Liver (tissue), 8 donors: ENCODE measurements at regions not wholly inside any gene's neighbourhood (a gene's known extent, or its start where the extent isn't known, plus 50 kb on each side); places are given as distances from the start of the nearest gene placed in this dataset.

Source experiments
- DNase-seq: peaks from one replicate; pipeline ENCODE4 v3.0.0-alpha.2; 2017; ENCODE audit warnings: low spot score
- H3K27ac ChIP-seq, 2 donors: one replicate each; pipeline ENCODE4 v1.7.0; 2013; ENCODE audit warnings: inconsistent platforms in 2 of 2, low read length in 2 of 2, control low read depth in 1 of 2, low read depth in 1 of 2, mild to moderate bottlenecking in 1 of 2
- H3K27me3 ChIP-seq, 4 donors: one replicate each; pipeline versions ENCODE4 v1.6.1 to v1.7.0; 2013; ENCODE audit warnings: low read length in 3 of 4, inconsistent platforms in 1 of 4, mild to moderate bottlenecking in 1 of 4, moderate library complexity in 1 of 4; ENCODE audit not compliant: control insufficient read depth in 4 of 4, insufficient read depth in 4 of 4
- H3K36me3 ChIP-seq, 4 donors: one replicate each; pipeline versions ENCODE4 v1.6.1 to v1.7.0; 2013; ENCODE audit warnings: low read length in 3 of 4, mild to moderate bottlenecking in 3 of 4, low read depth in 1 of 4, moderate library complexity in 1 of 4; ENCODE audit not compliant: control insufficient read depth in 4 of 4, insufficient read depth in 3 of 4
- H3K4me1 ChIP-seq, 4 donors: one replicate each; pipeline versions ENCODE4 v1.6.1 to v1.7.0; 2013; ENCODE audit warnings: low read length in 3 of 4, mild to moderate bottlenecking in 3 of 4, moderate library complexity in 1 of 4; ENCODE audit not compliant: control insufficient read depth in 4 of 4, insufficient read depth in 4 of 4
- H3K4me3 ChIP-seq, 3 donors: one replicate each; pipeline versions ENCODE4 v1.6.1 to v1.7.0; 2013; ENCODE audit warnings: low read length in 3 of 3, control low read depth in 1 of 3, low read depth in 1 of 3, mild to moderate bottlenecking in 1 of 3
- H3K9ac ChIP-seq, 2 donors: one replicate each; pipeline ENCODE4 v1.7.0; 2013; ENCODE audit warnings: low read length in 2 of 2, mild to moderate bottlenecking in 2 of 2, moderate library complexity in 2 of 2, control low read depth in 1 of 2, low read depth in 1 of 2
- H3K9me3 ChIP-seq, 4 donors: one replicate each; pipeline versions ENCODE4 v1.6.1 to v1.7.0; 2013; ENCODE audit warnings: low read length in 3 of 4; ENCODE audit not compliant: control insufficient read depth in 4 of 4
- EGR1 ChIP-seq, 2 donors: IDR thresholded peaks; 2 replicates each; pipeline ENCODE4 v1.6.1; 2016 to 2018; ENCODE audit warnings: antibody characterized with exemption in 2 of 2, low read depth in 2 of 2
- FOXA1 ChIP-seq: IDR thresholded peaks from 2 replicates; pipeline ENCODE4 v1.6.1; 2016; ENCODE audit warnings: antibody characterized with exemption
- FOXA2 ChIP-seq: IDR thresholded peaks from 2 replicates; pipeline ENCODE4 v1.6.1; 2016; ENCODE audit warnings: antibody characterized with exemption
- GABPA ChIP-seq, 2 donors: IDR thresholded peaks in 1 of 2; conservative IDR thresholded peaks in 1 of 2; 2 replicates each; pipeline ENCODE4 v1.6.1; 2016; ENCODE audit warnings: antibody characterized with exemption in 2 of 2, mild to moderate bottlenecking in 1 of 2, moderate library complexity in 1 of 2
- HNF4G ChIP-seq: IDR thresholded peaks from 2 replicates; pipeline ENCODE4 v1.6.1; 2016; ENCODE audit warnings: antibody characterized with exemption
- MAX ChIP-seq: IDR thresholded peaks from 2 replicates; pipeline ENCODE4 v1.6.1; 2016; ENCODE audit warnings: antibody characterized with exemption
- NR2F2 ChIP-seq: IDR thresholded peaks from 2 replicates; pipeline ENCODE4 v1.6.1; 2016; ENCODE audit warnings: antibody characterized with exemption
- RAD21 ChIP-seq, 2 donors: IDR thresholded peaks; 2 replicates each; pipeline ENCODE4 v1.6.1; 2016; ENCODE audit warnings: antibody characterized with exemption in 2 of 2, mild to moderate bottlenecking in 2 of 2
- REST ChIP-seq: IDR thresholded peaks from 2 replicates; pipeline ENCODE4 v1.6.1; 2016; ENCODE audit warnings: antibody characterized with exemption, mild to moderate bottlenecking
- RXRA ChIP-seq, 2 donors: IDR thresholded peaks; 2 replicates each; pipeline ENCODE4 v1.6.1; 2017 to 2018; ENCODE audit warnings: antibody characterized with exemption in 2 of 2, mild to moderate bottlenecking in 1 of 2
- SP1 ChIP-seq: IDR thresholded peaks from 2 replicates; pipeline ENCODE4 v1.6.1; 2018; ENCODE audit warnings: antibody characterized with exemption, mild to moderate bottlenecking
- TAF1 ChIP-seq: conservative IDR thresholded peaks from 2 replicates; pipeline ENCODE4 v1.6.1; 2016; ENCODE audit warnings: antibody characterized with exemption, mild to moderate bottlenecking
- YY1 ChIP-seq: IDR thresholded peaks from 2 replicates; pipeline ENCODE4 v1.6.1; 2016; ENCODE audit warnings: antibody characterized with exemption, mild to moderate bottlenecking
- WGBS: extraction: QIAGEN DNeasy Blood & Tissue Kit; methylation state at CpG from one replicate; pipeline ENCODE4 v1.1.7; 2013; 5-methylcytosine and 5-hydroxymethylcytosine counted together
- TF ChIP-seq, protein P1 (sequence below): fragments of 150-350 bp; IDR thresholded peaks from 2 replicates; pipeline ENCODE4 v1.5.1; 2017; ENCODE audit warnings: improper control_type of control experiment, low read depth, low read length; ENCODE audit not compliant: missing input control
- TF ChIP-seq, protein P2 (sequence below): IDR thresholded peaks from 2 replicates; pipeline ENCODE4 v1.6.1; 2016; ENCODE audit warnings: antibody characterized with exemption
- donor health status: healthy.
- donor health status: healthy.
- donor health status: healthy.
- donor health status: healthy.
- donor health status: healthy.

DNA sequence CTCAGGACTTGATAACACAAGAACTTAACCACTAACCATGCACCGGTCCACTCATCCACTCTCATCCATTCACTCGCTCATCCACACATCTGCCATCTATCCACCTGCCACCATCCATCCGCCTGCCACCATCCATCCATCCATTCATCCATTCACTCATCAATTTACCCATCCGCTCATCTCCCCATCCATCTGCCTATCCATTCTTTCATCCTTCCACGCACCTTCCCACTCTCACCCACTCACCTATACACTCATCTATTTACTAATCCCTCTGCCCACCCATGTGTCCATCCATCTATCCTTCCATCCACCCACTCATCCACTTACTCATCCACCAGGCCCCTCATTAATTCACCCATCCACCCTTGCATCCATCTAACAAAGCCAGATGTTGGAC, 131.0 kb downstream of the MRM1 start:
- Histone ChIP-seq H3K9ac (no peak overlapping the region), H3K27ac (no peak overlapping the region), H3K9me3 (no peaks in the 10 kb centered on the region), H3K27me3 (peaks cover 0 to 10% (median 1%) of the 10 kb centered on the region in 4 donors), H3K36me3 (no peaks in the 10 kb centered on the region), H3K4me1 (no peaks in the 10 kb centered on the region), H3K4me3 (no peak overlapping the region)
- no peak for DNase-seq
- no peak for TF ChIP-seq EGR1 (IDR thresholded peaks at IDR 0.05; ENCODE audit: low read depth in 2 of 2)
- 91% methylated on average over 5 of the region's 5 CpGs for WGBS

- H3K9ac ChIP-seq = no peak overlapping the region
- no peak overlapping the region for H3K27ac ChIP-seq
- peaks cover 0 to 2% (median 0%) of the 10 kb centered on the region in 4 donors for H3K27me3 ChIP-seq
- TF ChIP-seq YY1 (no peak), NR2F2 (no peak), REST (no peak), GABPA (IDR thresholded peaks at IDR 0.05 in 1 of 2, conservative IDR thresholded peaks at IDR 0.05 in 1 of 2) (no peak), RAD21 (IDR thresholded peaks at IDR 0.05) (no peak), MAX (no peak), FOXA2 (no peak), SP1 (no peak), HNF4G (no peak), FOXA1 (no peak), RXRA (IDR thresholded peaks at IDR 0.05) (no peak), TAF1 (no peak)
- TF ChIP-seq, protein P1, sequence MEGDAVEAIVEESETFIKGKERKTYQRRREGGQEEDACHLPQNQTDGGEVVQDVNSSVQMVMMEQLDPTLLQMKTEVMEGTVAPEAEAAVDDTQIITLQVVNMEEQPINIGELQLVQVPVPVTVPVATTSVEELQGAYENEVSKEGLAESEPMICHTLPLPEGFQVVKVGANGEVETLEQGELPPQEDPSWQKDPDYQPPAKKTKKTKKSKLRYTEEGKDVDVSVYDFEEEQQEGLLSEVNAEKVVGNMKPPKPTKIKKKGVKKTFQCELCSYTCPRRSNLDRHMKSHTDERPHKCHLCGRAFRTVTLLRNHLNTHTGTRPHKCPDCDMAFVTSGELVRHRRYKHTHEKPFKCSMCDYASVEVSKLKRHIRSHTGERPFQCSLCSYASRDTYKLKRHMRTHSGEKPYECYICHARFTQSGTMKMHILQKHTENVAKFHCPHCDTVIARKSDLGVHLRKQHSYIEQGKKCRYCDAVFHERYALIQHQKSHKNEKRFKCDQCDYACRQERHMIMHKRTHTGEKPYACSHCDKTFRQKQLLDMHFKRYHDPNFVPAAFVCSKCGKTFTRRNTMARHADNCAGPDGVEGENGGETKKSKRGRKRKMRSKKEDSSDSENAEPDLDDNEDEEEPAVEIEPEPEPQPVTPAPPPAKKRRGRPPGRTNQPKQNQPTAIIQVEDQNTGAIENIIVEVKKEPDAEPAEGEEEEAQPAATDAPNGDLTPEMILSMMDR = no peak
- TF ChIP-seq, protein P2, sequence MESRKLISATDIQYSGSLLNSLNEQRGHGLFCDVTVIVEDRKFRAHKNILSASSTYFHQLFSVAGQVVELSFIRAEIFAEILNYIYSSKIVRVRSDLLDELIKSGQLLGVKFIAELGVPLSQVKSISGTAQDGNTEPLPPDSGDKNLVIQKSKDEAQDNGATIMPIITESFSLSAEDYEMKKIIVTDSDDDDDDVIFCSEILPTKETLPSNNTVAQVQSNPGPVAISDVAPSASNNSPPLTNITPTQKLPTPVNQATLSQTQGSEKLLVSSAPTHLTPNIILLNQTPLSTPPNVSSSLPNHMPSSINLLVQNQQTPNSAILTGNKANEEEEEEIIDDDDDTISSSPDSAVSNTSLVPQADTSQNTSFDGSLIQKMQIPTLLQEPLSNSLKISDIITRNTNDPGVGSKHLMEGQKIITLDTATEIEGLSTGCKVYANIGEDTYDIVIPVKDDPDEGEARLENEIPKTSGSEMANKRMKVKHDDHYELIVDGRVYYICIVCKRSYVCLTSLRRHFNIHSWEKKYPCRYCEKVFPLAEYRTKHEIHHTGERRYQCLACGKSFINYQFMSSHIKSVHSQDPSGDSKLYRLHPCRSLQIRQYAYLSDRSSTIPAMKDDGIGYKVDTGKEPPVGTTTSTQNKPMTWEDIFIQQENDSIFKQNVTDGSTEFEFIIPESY = no peak
- WGBS = 86% methylated on average over 15 of the region's 15 CpGs
- no peaks in the 10 kb centered on the region for H3K36me3 ChIP-seq
- H3K4me1 ChIP-seq = no peaks in the 10 kb centered on the region
- no peak overlapping the region for H3K4me3 ChIP-seq
- DNase-seq = no peak
- no peaks in the 10 kb centered on the region for H3K9me3 ChIP-seq
Observed at GRCh38 chr17:36736201-36737156, 135.1 kb downstream of the MRM1 start.
